ENCODE measurements at regions not wholly inside any gene's neighbourhood (a gene's known extent, or its start where the extent isn't known, plus 50 kb on each side); places are given as distances from the start of the nearest gene placed in this dataset.

DNA sequence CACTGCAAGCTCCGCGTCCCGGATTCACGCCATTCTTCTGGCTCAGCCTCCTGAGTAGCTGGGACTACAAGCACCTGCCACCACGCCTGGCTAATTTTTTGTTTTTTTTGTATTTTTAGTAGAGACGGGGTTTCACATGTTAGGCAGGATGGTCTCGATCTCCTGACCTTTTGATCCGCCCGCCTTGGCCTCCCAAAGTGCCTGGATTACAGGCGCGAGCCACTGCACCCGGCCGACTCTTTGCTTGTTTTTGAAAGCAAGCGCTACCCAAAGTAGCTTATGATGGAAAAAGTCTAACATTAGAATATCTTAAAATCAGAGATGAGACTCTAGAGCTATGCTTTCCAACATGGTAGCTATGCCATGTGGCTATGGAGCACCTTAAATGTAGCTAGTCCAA is 585.5 kb upstream of the ITGA1 start:
- WGBS, 2 donors: 95% methylated on average over 14 of the region's 14 CpGs
- ATAC-seq (no peak), DNase-seq (no peak)
- Histone ChIP-seq H3K4me3 (no peak overlapping the region), H3K27me3 (no peaks in the 10 kb centered on the region), H3K36me3 (no peaks in the 10 kb centered on the region), H3K9me3 (no peaks in the 10 kb centered on the region), H3K27ac (no peak overlapping the region), H3K4me1 (no peaks in the 10 kb centered on the region)
- intact Hi-C loops (cut with DNase I): no loop called here
- TF ChIP-seq, protein P1, sequence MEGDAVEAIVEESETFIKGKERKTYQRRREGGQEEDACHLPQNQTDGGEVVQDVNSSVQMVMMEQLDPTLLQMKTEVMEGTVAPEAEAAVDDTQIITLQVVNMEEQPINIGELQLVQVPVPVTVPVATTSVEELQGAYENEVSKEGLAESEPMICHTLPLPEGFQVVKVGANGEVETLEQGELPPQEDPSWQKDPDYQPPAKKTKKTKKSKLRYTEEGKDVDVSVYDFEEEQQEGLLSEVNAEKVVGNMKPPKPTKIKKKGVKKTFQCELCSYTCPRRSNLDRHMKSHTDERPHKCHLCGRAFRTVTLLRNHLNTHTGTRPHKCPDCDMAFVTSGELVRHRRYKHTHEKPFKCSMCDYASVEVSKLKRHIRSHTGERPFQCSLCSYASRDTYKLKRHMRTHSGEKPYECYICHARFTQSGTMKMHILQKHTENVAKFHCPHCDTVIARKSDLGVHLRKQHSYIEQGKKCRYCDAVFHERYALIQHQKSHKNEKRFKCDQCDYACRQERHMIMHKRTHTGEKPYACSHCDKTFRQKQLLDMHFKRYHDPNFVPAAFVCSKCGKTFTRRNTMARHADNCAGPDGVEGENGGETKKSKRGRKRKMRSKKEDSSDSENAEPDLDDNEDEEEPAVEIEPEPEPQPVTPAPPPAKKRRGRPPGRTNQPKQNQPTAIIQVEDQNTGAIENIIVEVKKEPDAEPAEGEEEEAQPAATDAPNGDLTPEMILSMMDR (IDR thresholded peaks at IDR 0.05): no peak

DNA sequence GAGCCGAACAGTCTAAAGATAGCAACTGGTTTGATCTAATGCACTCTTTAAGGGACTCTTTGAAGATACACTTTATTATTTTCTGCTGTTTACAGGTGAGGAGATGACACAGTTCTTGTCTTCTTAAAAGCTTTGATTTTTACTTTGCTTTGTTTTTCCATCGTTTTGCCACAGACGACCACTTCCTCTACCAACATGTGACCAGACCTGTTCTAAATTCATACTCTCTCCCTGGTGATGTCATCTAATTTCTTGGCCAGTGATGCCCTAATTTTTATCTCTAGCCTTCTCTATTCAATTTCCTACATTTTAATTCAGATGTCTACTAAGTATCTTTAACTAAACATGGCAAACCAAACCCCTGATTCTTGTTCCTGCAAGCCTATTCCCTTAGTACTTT is 583.4 kb upstream of the ITGA1 start:
- WGBS, 2 donors: 53 to 54% methylated on average over 3 of the region's 3 CpGs
- intact Hi-C loops (cut with DNase I): no loop called here
- ATAC-seq (no peak), DNase-seq (no peak)
- Histone ChIP-seq H3K36me3 (no peaks in the 10 kb centered on the region), H3K27me3 (no peaks in the 10 kb centered on the region), H3K4me3 (no peak overlapping the region), H3K27ac (no peak overlapping the region), H3K9me3 (peaks cover 0 to 2% (median 0%) of the 10 kb centered on the region in 11 donors), H3K4me1 (no peaks in the 10 kb centered on the region)
- TF ChIP-seq, protein P1 (IDR thresholded peaks at IDR 0.05): no peak

Data from heart right ventricle (tissue), 16 donors.